Stimulated activated CD4-positive, alpha-beta T cell treated with anti-CD3 and anti-CD28 coated beads, Interleukin-4, amount 100 ng/mL, for 1 hour (primary cell): ENCODE measurements at regions not wholly inside any gene's neighbourhood (a gene's known extent, or its start where the extent isn't known, plus 50 kb on each side); places are given as distances from the start of the nearest gene placed in this dataset.
A peak's percentile ranks its signal among the peaks of the same experiment; 100 is the strongest.
"Not testable (repeated sequence)": the region's sequence is repeated elsewhere in the genome, so short reads cannot be mapped to it uniquely, and the experiment has no call there.

Experiments used
- DNase-seq: peaks from one replicate; pipeline ENCODE4 v3.0.0-alpha.2; 2020

- not testable (repeated sequence) for DNase-seq
Observed at GRCh38 chr7:66458991-66459390, 169.7 kb upstream of the KCTD7 start.

GRCh38 chr7:66459783-66460413 lies 168.8 kb upstream of the KCTD7 start:
- not testable (repeated sequence) for DNase-seq

GRCh38 chr7:66460921-66461361 lies 167.7 kb upstream of the KCTD7 start:
- DNase-seq: no peak

- not testable (repeated sequence) for DNase-seq
Observed at GRCh38 chr7:66461397-66461796, 167.3 kb upstream of the KCTD7 start.

GRCh38 chr7:66462831-66463230 lies 165.8 kb upstream of the KCTD7 start:
- DNase-seq: not testable (repeated sequence)

- DNase-seq: no peak
Observed at GRCh38 chr7:66464059-66464458, 164.6 kb upstream of the KCTD7 start.

- DNase-seq: no peak
Observed at GRCh38 chr7:66466081-66466600, 162.5 kb upstream of the KCTD7 start.

- DNase-seq: no peak
Observed at GRCh38 chr7:66467887-66468286, 160.8 kb upstream of the KCTD7 start.

GRCh38 chr7:66473064-66473463 lies 155.6 kb upstream of the KCTD7 start:
- not testable (repeated sequence) for DNase-seq

- DNase-seq: no peak
Observed at GRCh38 chr7:66474441-66474840, 154.2 kb upstream of the KCTD7 start.

GRCh38 chr7:66476056-66476455 lies 152.6 kb upstream of the KCTD7 start:
- not testable (repeated sequence) for DNase-seq

- not testable (repeated sequence) for DNase-seq
Observed at GRCh38 chr7:66477822-66478397, 150.8 kb upstream of the KCTD7 start.

- DNase-seq: not testable (repeated sequence)
Observed at GRCh38 chr7:66481229-66481628, 147.5 kb upstream of the KCTD7 start.

- not testable (repeated sequence) for DNase-seq
Observed at GRCh38 chr7:66489065-66489464, 139.6 kb upstream of the KCTD7 start.

GRCh38 chr7:66489741-66490140 lies 138.9 kb upstream of the KCTD7 start:
- not testable (repeated sequence) for DNase-seq

- not testable (repeated sequence) for DNase-seq
Observed at GRCh38 chr7:66490979-66491378, 137.7 kb upstream of the KCTD7 start.

- not testable (repeated sequence) for DNase-seq
Observed at GRCh38 chr7:66492405-66492804, 136.3 kb upstream of the KCTD7 start.

GRCh38 chr7:66493235-66494205 lies 135.2 kb upstream of the KCTD7 start:
- DNase-seq: peak; percentile 94

GRCh38 chr7:66497346-66497745 lies 131.3 kb upstream of the KCTD7 start:
- DNase-seq: no peak

GRCh38 chr7:66500087-66500486 lies 128.6 kb upstream of the KCTD7 start:
- DNase-seq: no peak

GRCh38 chr7:66502230-66503035 lies 126.2 kb upstream of the KCTD7 start:
- no peak for DNase-seq

- no peak for DNase-seq
Observed at GRCh38 chr7:66503036-66503370, 125.7 kb upstream of the KCTD7 start.
